CD8-positive, alpha-beta memory T cell (primary cell): ENCODE measurements at regions not wholly inside any gene's neighbourhood (a gene's known extent, or its start where the extent isn't known, plus 50 kb on each side); places are given as distances from the start of the nearest gene placed in this dataset.

Experiments used
- CTCF ChIA-PET: fragments of 350-600 bp; sonication (Branson Sonifier 250); formaldehyde crosslinking; loops from one replicate; lab custom pipeline; 2021; ENCODE audit warnings: antibody characterized with exemption; lab: Charles Lee
- POLR2A ChIA-PET: fragments of 350-600 bp; sonication (Branson Sonifier 250); formaldehyde crosslinking; loops from one replicate; lab custom pipeline; 2021; ENCODE audit warnings: antibody characterized with exemption; lab: Charles Lee
- DNase-seq, 5 donors: peaks; one replicate each; pipeline versions ENCODE4 v3.0.0 to v3.0.0-alpha.2; 2020 to 2022; ENCODE audit warnings: mixed read lengths in 1 of 5
- H3K27ac ChIP-seq: one replicate; pipeline ENCODE4 v1.7.0; 2013; ENCODE audit warnings: low read depth, mild to moderate bottlenecking, low read length, moderate library complexity
- H3K27me3 ChIP-seq: 2 replicates; pipeline ENCODE4 v1.7.0; 2013; ENCODE audit warnings: low read length, mild to moderate bottlenecking; ENCODE audit not compliant: insufficient read depth, poor library complexity, severe bottlenecking
- H3K36me3 ChIP-seq: 2 replicates; pipeline ENCODE4 v1.7.0; 2013; ENCODE audit warnings: mild to moderate bottlenecking, low read length, moderate library complexity; ENCODE audit not compliant: insufficient read depth
- H3K4me1 ChIP-seq: 2 replicates; pipeline ENCODE4 v1.7.0; 2013; ENCODE audit warnings: mild to moderate bottlenecking, low read length, moderate library complexity; ENCODE audit not compliant: insufficient read depth
- H3K4me3 ChIP-seq: 2 replicates; pipeline ENCODE4 v1.7.0; 2013; ENCODE audit warnings: mild to moderate bottlenecking, low read length
- H3K9me3 ChIP-seq: 2 replicates; pipeline ENCODE4 v1.7.0; 2013; ENCODE audit warnings: mild to moderate bottlenecking, low read length
- H3K27ac Mint-ChIP-seq, 8 donors: one replicate each; pipeline ENCODE4 v1.8.0; 2020 to 2021; ENCODE audit warnings: mixed read lengths in 8 of 8, mild to moderate bottlenecking in 6 of 8, inconsistent platforms in 3 of 8, moderate library complexity in 3 of 8
- H3K27me3 Mint-ChIP-seq, 2 donors: one replicate each; pipeline ENCODE4 v1.8.0; 2020 to 2021; ENCODE audit warnings: mixed read lengths in 2 of 2, mild to moderate bottlenecking in 1 of 2, moderate library complexity in 1 of 2
- H3K36me3 Mint-ChIP-seq, 3 donors: one replicate each; pipeline ENCODE4 v1.8.0; 2020 to 2021; ENCODE audit warnings: mixed read lengths in 3 of 3, inconsistent platforms in 1 of 3, mild to moderate bottlenecking in 1 of 3
- H3K4me1 Mint-ChIP-seq, 3 donors: one replicate each; pipeline ENCODE4 v1.8.0; 2020 to 2021; ENCODE audit warnings: mixed read lengths in 3 of 3, inconsistent platforms in 1 of 3, mild to moderate bottlenecking in 1 of 3
- H3K4me3 Mint-ChIP-seq, 7 donors: one replicate each; pipeline ENCODE4 v1.8.0; 2020 to 2021; ENCODE audit warnings: mixed read lengths in 7 of 7, mild to moderate bottlenecking in 6 of 7, moderate library complexity in 4 of 7, inconsistent platforms in 2 of 7
- H3K9me3 Mint-ChIP-seq, 5 donors: one replicate each; pipeline ENCODE4 v1.8.0; 2020 to 2022; ENCODE audit warnings: mixed read lengths in 5 of 5, mild to moderate bottlenecking in 3 of 5, moderate library complexity in 2 of 5, inconsistent platforms in 1 of 5

DNA sequence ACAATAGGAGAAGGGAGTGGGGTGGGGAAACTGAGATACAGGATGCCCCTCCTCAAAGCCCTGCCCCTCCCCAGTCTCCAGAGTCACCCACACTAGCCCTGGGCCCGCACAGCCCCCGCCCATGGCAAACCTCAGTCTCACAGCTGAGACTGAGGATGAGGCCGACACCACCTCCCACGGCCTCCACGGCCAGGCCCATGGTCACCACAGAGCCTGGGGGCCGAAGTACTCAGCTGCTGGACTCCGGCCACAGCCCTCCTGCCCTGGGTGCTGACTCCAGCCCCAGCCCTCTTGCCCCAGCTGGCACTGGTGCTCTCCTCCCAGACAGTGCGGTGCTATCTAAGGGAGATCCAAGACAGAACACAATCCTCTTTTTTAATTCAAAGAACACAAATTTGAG, 176.1 kb downstream of the TTLL2 start:
- no peaks in the 10 kb centered on the region for H3K27me3 ChIP-seq
- Mint-ChIP-seq H3K27ac (no peak overlapping the region), H3K4me3 (no peak overlapping the region), H3K4me1 (no peaks in the 10 kb centered on the region), H3K9me3 (no peaks in the 10 kb centered on the region), H3K36me3 (no peaks in the 10 kb centered on the region), H3K27me3 (peaks cover 8 to 10% of the 10 kb centered on the region in 2 donors)
- H3K4me1 ChIP-seq: no peaks in the 10 kb centered on the region
- ChIA-PET POLR2A (no interaction called here), CTCF (no interaction called here)
- H3K27ac ChIP-seq: no peak overlapping the region
- H3K9me3 ChIP-seq: no peaks in the 10 kb centered on the region
- no peak overlapping the region for H3K4me3 ChIP-seq
- DNase-seq: no peak
- H3K36me3 ChIP-seq: no peaks in the 10 kb centered on the region

DNA sequence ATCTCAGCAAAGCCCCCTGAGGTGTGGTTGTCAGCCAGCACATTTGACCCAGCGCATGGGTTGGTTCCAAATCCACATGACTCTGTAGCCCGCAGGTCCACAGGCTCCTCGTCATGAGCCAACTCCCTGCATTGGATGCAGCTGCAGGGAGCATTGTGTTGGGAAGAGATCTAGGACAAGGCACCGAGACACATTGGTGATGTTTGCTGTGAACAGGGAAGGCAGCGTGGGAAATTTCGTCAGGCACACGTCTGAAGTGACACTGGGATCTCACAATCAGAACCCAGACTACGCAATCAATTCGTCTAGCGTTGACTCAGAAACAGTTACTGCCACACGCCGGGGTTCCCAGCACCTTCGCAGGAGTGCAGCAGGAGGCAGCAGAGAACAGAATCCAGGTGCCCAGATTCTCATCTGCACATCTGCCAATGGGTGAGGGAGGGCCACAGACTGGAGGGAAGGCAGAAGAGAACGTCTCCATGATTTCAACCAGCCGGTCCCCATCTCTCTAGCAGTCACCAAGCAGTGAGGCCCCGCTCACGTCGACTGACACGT, 177.0 kb downstream of the TTLL2 start:
- Mint-ChIP-seq H3K9me3 (no peaks in the 10 kb centered on the region), H3K27me3 (peaks cover 3 to 8% of the 10 kb centered on the region in 2 donors), H3K36me3 (no peaks in the 10 kb centered on the region), H3K4me1 (no peaks in the 10 kb centered on the region), H3K27ac (no peak overlapping the region), H3K4me3 (no peak overlapping the region)
- POLR2A ChIA-PET: no interaction called here
- no peak for DNase-seq
- CTCF ChIA-PET: no interaction called here
- Histone ChIP-seq H3K9me3 (no peaks in the 10 kb centered on the region), H3K27me3 (no peaks in the 10 kb centered on the region), H3K4me3 (no peak overlapping the region), H3K4me1 (no peaks in the 10 kb centered on the region), H3K27ac (no peak overlapping the region), H3K36me3 (no peaks in the 10 kb centered on the region)

DNA sequence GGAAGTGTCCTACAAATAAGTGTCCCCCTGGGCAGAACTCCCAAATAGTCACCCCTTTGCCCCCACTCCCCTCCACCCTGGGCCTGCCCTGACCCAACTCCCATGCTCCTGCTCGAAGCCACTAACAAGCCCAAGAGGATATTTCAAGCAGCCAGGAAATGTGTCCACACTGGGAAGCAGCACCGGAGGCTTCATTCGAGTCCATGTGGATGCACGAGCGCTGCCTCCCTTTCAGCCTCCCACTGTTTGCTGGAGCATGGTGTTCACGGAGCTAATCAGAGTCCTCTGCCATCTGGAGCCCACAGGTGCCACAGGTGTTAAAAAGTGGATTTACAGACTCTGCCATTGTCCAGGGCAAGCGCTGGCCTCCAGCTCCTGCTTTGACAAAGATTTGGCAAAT, 177.6 kb downstream of the TTLL2 start:
- H3K9me3 ChIP-seq: no peaks in the 10 kb centered on the region
- Mint-ChIP-seq H3K4me1 (no peaks in the 10 kb centered on the region), H3K9me3 (no peaks in the 10 kb centered on the region), H3K36me3 (no peaks in the 10 kb centered on the region), H3K27me3 (peaks cover 3 to 5% of the 10 kb centered on the region in 2 donors), H3K27ac (no peak overlapping the region), H3K4me3 (no peak overlapping the region)
- H3K4me3 ChIP-seq: no peak overlapping the region
- H3K4me1 ChIP-seq: no peaks in the 10 kb centered on the region
- no peaks in the 10 kb centered on the region for H3K36me3 ChIP-seq
- POLR2A ChIA-PET: no interaction called here
- no peak overlapping the region for H3K27ac ChIP-seq
- no peak for DNase-seq
- H3K27me3 ChIP-seq: no peaks in the 10 kb centered on the region
- CTCF ChIA-PET: no interaction called here

DNA sequence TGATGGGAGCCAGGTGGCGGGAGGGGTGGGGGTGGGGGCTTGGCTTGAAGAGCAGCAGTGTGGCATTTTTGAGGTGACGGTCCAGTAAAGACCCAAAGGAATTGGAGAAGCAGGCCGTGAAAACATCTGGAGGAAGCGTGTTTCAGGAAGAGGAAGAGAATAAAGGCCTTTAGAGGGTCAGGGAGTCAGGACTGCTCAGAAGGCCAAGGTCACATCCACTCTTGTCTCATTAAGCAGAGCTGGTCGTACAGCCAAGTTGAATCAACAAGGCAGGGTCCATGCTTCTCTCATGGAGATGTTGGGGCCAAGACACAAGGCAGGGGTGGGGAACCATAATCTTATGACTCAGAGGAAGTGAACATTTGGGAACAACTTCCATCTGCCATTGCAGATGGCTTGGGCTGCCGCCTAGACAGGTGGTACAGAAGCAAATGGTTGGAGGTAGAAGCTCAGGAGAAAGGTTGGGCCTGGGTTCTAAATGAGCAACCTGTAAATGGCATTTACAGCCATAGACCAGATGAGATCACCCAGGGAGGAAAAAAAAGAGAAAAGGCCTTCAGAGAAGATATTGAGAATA, 179.6 kb downstream of the TTLL2 start:
- no peaks in the 10 kb centered on the region for H3K4me1 Mint-ChIP-seq
- CTCF ChIA-PET: no interaction called here
- POLR2A ChIA-PET: no interaction called here
- H3K9me3 ChIP-seq: no peaks in the 10 kb centered on the region
- no peak overlapping the region for H3K27ac ChIP-seq
- H3K27me3 ChIP-seq: no peaks in the 10 kb centered on the region
- DNase-seq: no peak
- H3K36me3 ChIP-seq: no peaks in the 10 kb centered on the region
- no peak overlapping the region for H3K4me3 Mint-ChIP-seq
- no peaks in the 10 kb centered on the region for H3K9me3 Mint-ChIP-seq
- no peak overlapping the region for H3K27ac Mint-ChIP-seq
- H3K4me3 ChIP-seq: no peak overlapping the region
- H3K4me1 ChIP-seq: no peaks in the 10 kb centered on the region
- H3K36me3 Mint-ChIP-seq: no peaks in the 10 kb centered on the region
- H3K27me3 Mint-ChIP-seq: peaks cover 0 to 6% of the 10 kb centered on the region in 2 donors

DNA sequence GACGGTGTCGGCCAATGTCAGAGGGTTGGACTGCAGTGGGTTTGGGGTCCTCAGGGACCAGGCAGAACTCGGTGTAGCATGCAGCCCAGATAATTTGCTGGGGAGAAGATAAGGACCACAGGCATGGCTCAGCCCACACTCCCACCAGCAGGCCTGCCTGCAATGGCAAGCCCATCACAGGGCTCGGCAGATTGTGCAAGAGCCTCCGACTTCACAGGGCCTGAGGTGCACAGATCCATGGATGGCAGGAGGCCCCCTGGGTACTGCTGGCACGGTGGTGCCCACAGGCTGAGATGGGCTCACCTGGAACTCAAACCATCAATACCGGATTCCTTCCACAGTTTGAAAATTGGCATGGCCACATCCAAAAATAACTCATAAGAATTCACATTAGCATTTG, 180.3 kb downstream of the TTLL2 start:
- Mint-ChIP-seq H3K27ac (no peak overlapping the region), H3K27me3 (peaks cover 0 to 6% of the 10 kb centered on the region in 2 donors), H3K4me3 (no peak overlapping the region), H3K4me1 (no peaks in the 10 kb centered on the region), H3K36me3 (no peaks in the 10 kb centered on the region), H3K9me3 (no peaks in the 10 kb centered on the region)
- Histone ChIP-seq H3K9me3 (no peaks in the 10 kb centered on the region), H3K4me1 (no peaks in the 10 kb centered on the region), H3K27me3 (no peaks in the 10 kb centered on the region), H3K36me3 (no peaks in the 10 kb centered on the region), H3K27ac (no peak overlapping the region), H3K4me3 (no peak overlapping the region)
- DNase-seq: no peak
- ChIA-PET CTCF (no interaction called here), POLR2A (no interaction called here)

DNA sequence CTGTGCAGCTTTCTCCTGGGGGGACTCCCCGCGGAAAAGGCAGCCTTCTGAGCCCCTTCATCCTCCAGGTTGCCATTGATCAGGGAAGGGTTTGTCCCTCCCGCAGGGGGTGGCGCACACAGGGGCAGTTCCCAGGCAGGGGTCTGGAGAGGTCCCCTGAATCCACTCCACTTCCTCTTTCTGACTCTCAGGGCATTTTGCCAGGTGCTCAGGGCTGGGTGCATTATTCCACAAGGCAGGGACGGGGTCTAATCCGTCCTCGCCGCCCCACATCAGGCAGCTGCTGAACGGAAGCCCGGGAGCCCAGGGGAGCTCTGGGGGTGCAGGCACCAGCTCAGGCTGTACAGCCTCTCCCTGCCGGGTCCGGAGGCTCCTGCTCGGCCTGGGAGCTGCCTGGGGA, 180.9 kb downstream of the TTLL2 start:
- H3K27me3 ChIP-seq: no peaks in the 10 kb centered on the region
- Mint-ChIP-seq H3K4me3 (no peak overlapping the region), H3K27ac (no peak overlapping the region), H3K4me1 (no peaks in the 10 kb centered on the region), H3K9me3 (no peaks in the 10 kb centered on the region), H3K27me3 (peaks cover 0 to 6% of the 10 kb centered on the region in 2 donors), H3K36me3 (no peaks in the 10 kb centered on the region)
- no peaks in the 10 kb centered on the region for H3K36me3 ChIP-seq
- DNase-seq: no peak
- no peak overlapping the region for H3K4me3 ChIP-seq
- no peaks in the 10 kb centered on the region for H3K4me1 ChIP-seq
- H3K9me3 ChIP-seq: no peaks in the 10 kb centered on the region
- no peak overlapping the region for H3K27ac ChIP-seq
- CTCF ChIA-PET: no interaction called here
- POLR2A ChIA-PET: no interaction called here

DNA sequence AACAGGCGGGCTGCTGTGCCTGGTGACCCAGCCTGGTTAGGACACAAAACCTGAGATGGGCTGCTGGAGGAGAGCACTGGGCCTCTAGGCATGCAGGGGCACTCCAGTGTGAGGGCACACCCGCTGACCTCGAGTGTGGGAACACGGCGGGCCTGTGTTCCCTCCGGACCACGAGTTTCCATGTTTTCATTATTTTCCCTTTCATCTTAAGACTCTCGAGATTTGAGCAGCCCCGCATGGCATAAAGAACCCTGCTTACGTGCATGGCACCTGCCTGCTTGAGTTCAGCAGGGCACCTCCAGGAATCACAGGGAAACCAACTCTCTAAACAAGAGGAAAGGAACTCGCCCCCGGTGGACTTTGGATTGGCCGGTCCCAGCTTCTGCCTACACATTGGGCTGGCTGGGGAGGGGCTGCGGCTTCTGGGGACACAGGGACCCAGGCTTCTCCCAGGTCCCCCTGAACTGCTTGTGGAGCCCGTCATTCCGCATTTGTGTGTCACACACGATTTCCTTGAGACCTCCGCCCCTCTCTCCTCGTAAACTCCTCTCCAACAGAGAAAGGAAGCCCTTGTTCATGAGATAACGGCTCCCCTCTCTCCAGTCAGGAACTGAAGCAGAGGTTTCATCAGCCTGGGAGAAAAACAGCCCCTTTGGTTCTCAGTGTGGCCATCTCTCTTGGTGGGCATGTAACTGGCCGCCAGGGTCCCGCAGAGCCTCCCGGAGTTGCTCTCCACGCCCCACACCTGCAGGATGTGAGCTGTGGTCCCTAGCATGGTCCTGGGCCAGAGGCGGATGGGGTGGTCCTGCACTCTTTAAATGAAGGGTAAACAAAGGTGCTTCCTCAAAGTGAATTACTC, 181.8 kb downstream of the TTLL2 start:
- H3K4me3 Mint-ChIP-seq: no peak overlapping the region
- no peaks in the 10 kb centered on the region for H3K4me1 Mint-ChIP-seq
- DNase-seq: no peak
- Histone ChIP-seq H3K27ac (no peak overlapping the region), H3K9me3 (no peaks in the 10 kb centered on the region), H3K27me3 (no peaks in the 10 kb centered on the region), H3K4me3 (no peak overlapping the region), H3K36me3 (no peaks in the 10 kb centered on the region), H3K4me1 (no peaks in the 10 kb centered on the region)
- H3K27ac Mint-ChIP-seq: no peak overlapping the region
- POLR2A ChIA-PET: no interaction called here
- CTCF ChIA-PET: no interaction called here
- no peaks in the 10 kb centered on the region for H3K36me3 Mint-ChIP-seq
- H3K9me3 Mint-ChIP-seq: no peaks in the 10 kb centered on the region
- peaks cover under 1 to 6% of the 10 kb centered on the region in 2 donors for H3K27me3 Mint-ChIP-seq

DNA sequence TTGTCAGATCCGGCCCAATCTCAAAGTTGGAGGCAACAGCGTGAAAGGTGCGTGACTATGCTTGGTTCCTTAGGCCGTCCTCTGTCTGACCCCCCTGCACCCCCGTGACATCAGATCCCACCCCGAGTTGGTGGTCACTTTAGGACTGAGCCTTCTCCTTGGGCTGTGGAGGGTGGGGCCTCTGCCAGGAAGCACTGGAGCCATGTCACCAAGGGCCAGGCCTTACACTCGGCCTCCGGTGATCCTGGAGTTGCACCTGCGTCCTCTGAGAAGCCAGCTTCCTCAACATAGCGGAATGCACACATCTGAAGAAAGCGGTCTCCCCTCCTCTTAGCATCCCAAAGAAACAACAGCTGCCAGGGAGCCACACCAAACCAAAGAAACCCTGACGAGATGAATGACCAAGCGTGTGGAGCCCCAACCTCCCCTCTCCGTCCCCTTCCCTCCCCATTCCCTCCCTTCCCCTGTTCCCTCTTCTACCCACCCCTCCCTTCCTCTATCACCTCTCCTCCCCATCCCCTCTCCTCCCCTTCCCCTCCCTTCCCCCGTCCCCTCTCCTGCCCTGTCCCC, 182.6 kb downstream of the TTLL2 start:
- Histone ChIP-seq H3K27me3 (no peaks in the 10 kb centered on the region), H3K36me3 (no peaks in the 10 kb centered on the region), H3K4me3 (no peak overlapping the region), H3K4me1 (no peaks in the 10 kb centered on the region), H3K27ac (no peak overlapping the region), H3K9me3 (no peaks in the 10 kb centered on the region)
- Mint-ChIP-seq H3K4me3 (no peak overlapping the region), H3K9me3 (no peaks in the 10 kb centered on the region), H3K27ac (no peak overlapping the region), H3K4me1 (no peaks in the 10 kb centered on the region), H3K27me3 (peaks cover 6 to 9% of the 10 kb centered on the region in 2 donors), H3K36me3 (no peaks in the 10 kb centered on the region)
- CTCF ChIA-PET: no interaction called here
- POLR2A ChIA-PET: no interaction called here
- no peak for DNase-seq
